GM21515 (cell line): ENCODE measurements at regions not wholly inside any gene's neighbourhood (a gene's known extent, or its start where the extent isn't known, plus 50 kb on each side); places are given as distances from the start of the nearest gene placed in this dataset.
"Not testable (repeated sequence)": the region's sequence is repeated elsewhere in the genome, so short reads cannot be mapped to it uniquely, and the experiment has no call there.

Source experiments
- ATAC-seq: cut with Tn5 transposase; IDR thresholded peaks from one replicate; pipeline ENCODE4 v1.9.1; 2021; ENCODE audit not compliant: unreplicated experiment

DNA sequence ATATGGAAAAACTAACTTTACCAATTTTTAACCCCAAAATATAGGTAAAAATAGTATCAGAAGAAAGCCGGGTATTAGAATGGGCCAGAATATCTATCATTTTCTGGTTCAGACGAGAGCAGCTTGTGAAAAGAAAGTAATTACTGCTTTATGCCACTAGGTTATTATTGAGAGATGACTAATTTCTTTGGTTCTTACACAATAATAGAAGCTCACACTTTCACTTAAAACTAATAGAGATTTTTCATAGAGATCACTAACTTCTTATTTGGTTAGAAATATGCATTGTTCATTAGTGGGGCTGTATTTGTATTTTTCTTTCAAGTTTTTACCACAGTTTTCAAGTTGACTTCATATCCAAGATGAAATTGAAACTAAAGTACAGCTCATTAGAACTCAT lies 1241.2 kb upstream of the FLRT2 start:
- ATAC-seq, result no peak

DNA sequence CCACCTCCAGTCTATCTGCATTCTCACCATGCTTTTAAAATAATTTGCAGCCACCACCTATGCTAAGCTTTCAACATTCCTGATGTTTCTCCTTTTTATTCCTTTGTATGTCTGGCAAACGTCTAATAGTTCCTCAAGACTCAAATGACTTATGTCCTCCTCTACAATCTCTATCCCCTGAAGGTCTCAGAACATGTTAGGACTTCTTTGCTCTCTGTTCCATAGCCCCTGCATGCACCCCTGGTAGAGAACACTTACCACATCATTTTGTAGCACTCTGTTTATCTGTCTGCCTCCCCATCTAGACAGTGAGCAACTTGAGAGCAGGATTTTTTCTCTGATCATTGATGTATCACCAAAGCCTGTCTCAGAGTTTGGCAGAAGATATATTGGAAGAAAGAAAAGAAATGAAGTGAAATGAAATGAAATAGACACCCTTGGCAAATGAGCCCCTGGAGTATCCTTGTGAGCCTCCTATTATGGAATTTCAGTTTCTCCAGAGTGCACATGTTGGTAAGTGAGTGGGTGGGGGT lies 1231.2 kb upstream of the FLRT2 start:
- ATAC-seq, result no peak

DNA sequence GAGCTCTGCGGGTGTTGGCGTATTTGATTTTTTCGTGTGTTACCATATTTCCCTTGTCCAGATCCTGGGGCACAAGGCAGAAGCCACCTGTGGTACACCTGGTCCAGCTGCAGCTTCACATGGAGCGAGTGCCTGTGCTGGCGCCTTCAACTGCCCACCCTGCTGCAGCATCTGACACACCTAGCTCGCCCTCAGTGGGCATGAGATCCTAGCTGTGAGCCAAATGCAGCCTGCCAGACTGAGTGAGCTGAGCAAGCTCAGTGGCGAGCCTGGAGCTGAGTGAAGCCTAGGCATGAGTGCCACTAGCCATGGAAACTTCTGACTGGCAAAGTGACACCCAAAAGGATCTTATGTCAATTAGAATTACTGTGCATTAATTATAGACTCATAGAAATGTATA lies 1226.8 kb upstream of the FLRT2 start:
- no peak for ATAC-seq

DNA sequence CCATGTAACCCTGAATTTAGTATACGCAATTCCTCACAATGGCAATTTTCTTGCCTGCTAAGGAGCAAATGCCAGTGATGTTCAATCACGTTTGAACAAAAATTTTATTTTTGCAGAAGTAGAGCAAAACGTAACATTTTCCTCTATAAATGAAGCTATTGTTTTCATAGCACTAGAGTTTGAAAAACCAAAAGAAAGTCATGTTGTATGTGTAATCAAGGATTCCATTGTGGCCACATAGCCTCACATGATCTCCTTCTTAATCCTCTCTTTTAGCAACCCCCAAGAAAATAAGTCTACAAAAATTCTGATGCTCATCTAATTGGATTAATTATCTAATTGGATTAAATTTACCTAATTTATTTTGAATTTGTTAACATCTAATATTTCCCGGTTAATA lies 1217.4 kb upstream of the FLRT2 start:
- ATAC-seq, result no peak

DNA sequence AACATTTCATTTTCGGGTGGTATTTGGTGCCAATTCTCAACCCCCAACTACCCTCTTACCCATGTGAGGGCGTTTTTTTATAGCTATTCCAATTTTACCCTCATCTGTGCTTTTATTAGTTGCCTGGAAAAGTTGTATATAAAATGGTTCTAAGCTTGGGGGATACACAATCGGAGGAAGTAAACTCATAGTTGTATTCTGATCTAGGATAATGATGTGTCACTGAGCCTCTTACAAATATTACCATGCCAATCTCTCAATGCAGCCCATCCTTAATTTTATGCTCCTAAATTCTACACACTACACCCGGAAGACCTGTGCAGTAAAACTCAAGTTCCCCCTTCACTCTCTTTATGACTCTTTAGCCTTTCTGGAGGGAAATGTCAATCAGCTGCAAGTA lies 1206.5 kb upstream of the FLRT2 start:
- ATAC-seq, result no peak

DNA sequence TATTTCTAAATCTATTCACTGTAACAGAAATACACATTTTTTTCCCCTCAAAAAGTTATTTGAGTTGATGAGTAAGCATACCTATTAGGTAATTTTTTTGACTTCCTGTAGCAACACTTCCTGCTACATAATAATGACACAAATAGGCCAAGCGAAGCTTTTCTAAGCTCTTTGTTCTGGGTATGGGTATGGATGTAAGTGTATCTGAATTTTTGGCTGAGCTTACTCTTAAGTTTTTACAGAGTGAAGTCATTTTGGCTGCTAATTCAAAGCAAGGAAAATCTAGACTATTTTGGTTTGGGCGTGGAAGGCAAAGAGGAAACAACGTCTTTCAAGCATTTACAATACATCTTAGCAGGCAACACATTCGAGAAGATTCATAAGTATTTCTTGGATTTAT lies 1206.0 kb upstream of the FLRT2 start:
- no peak for ATAC-seq

DNA sequence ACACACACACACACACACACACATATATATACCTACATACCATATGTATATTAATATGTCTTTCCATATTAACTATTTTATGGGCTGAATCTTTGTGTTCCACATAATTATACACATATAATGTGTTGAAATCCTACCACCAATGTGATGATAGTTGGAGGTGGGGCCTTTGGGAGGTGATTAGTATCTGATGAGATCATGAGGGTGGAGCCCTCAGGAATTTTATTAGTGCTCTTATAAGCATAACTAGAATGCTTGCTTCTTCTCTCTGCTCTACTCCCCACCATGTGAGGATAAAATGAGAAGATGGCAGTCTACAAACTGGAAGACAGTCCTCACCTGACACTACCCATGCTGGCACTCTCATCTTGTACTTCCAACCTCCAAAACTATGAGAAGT lies 1193.5 kb upstream of the FLRT2 start:
- no peak for ATAC-seq

DNA sequence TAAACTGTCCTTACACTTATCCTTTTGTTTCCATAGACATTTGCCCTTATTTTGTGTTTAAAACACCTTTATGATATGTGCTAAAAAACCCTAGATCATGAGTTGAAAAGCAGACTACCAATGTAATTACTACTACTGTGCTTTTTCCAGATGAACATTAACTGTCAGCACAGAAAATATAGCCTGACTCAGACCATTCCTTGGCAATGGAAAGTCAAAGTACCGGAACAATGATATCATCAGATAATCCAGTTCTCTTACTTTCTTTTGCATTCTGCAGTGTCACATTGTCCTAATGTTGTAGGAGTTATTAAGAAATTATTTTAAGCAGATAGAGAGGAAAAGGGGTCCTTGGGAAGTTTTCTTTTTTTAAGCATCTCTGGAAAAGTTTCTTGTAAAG lies 1189.0 kb upstream of the FLRT2 start:
- no peak for ATAC-seq

DNA sequence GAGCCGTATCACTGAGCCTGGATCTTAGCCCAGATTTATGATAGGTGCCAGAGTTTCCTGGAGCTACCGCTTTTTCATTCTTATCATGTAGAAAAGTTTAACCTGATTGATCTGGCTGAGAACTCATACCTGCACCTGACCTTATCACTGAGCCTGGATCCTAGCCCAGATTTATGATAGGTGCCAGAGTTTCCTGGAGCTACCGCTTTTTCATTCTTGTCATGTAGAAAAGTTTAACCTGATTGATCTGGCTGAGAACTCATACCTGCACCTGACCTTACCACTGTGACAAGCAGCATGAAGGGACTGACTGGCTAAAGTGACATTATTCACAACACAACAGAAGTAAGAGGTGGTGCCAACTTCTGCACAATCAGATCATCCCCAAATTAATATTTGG lies 1188.1 kb upstream of the FLRT2 start:
- ATAC-seq, result not testable (repeated sequence)

DNA sequence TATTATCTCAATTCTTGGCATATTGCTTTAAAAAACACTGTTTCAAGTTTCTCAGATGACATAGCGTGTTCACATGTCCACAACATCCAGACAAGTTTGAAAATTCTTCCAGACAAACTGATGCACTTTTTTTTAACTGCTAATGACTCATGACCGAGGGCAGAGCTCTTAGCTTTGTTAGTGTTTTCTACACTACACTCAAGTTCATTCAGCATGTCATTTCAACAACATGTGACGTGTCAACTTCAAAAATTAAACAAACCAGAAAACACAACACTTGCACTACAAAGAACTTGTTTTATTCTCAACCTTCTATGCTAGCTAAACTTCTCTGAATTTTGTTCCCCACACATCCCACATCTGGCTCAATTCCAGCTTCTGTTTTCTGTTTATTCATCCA lies 1186.3 kb upstream of the FLRT2 start:
- no peak for ATAC-seq

DNA sequence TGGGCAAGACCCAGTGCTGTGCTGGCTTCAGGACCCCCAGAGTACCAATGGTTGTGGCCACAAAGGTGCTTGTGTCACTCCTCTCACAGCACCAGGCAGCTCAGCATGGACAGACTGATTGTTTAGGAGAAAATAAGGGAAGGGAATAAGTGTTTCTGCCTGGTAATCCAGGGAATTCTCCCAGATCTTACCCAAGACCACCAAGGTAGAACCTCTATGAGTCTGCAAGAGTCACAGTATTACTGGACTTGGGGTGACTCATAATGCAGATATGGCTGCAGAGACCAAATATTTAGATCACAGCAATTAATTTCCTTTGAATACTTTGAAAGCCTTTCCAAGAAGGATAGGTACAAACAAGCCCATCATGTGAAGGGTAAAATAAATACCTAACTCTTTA lies 1178.3 kb upstream of the FLRT2 start:
- no peak for ATAC-seq

DNA sequence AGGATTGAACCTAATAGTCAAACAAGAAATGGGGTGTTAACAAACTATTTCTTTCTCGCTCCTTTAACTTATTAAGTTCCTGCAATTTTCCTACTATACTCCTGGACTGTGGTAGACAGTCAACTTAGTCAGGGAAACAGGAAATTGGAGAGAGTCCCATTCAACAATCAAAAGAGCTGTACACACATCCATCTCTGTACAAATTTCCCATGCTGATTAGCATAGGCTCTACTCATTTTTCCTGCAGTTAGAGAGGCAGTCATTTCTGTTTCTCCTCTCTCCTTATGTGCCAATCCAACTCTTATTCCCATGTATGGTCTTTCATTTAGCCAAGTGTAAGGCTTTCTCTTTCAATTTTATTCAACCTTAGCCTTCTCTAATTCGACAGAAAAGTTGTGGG lies 1168.5 kb upstream of the FLRT2 start:
- ATAC-seq, result no peak

DNA sequence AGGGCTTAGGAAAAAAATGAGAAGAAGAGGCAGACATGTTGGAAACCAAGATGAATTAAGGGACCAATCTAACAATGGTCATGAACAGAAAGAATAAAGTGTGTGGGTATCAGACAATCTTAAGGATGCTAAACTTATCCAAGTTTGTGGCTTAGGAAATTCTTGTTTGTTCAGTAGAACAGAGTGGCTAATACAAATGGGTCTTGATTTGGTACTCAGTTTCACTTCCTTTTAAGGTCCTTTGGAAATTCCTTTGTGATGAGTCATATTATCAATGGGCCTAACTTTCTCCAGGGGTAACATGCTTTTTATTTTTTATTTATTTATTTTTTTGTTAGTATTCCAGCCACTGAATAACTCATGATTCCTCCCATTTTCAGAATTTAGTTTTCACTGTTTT lies 1154.7 kb upstream of the FLRT2 start:
- ATAC-seq, result no peak

DNA sequence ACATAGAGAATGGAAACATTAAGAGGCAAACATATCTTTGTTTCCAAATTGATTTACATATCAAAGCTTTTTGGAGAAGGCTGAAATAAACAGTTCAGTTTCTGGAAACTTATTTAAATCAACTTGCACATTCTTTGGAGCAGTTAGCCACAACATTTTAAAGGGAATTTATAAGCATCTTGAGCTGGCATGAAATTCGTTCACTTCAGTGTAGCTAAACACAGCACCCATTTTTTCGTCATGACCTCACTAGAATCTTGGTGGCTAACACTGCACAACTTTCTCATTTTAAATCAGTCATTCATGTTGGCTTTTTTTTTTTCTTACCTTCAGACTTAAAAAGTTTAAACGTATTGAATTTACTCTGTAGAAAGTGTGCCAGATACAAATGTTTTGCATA lies 1139.9 kb upstream of the FLRT2 start:
- no peak for ATAC-seq

DNA sequence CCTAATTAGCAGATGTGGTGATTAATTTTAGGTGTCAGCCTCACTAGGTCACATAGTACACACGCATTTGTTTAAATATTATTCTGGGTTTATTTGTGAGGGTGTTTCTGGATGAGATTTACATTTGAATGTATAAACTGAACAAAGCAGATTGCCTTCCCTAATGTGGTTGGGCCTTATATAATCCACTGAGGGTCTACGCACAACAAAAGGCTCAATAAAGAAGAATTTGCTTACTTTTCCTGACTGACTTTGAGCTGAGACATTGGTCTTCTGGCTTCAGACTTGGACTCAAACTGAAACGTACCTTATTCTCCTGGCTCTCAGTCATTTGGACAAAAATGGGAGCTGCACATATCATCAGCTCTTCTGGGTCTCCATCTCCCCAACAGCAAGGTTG lies 1132.3 kb upstream of the FLRT2 start:
- ATAC-seq, result no peak

DNA sequence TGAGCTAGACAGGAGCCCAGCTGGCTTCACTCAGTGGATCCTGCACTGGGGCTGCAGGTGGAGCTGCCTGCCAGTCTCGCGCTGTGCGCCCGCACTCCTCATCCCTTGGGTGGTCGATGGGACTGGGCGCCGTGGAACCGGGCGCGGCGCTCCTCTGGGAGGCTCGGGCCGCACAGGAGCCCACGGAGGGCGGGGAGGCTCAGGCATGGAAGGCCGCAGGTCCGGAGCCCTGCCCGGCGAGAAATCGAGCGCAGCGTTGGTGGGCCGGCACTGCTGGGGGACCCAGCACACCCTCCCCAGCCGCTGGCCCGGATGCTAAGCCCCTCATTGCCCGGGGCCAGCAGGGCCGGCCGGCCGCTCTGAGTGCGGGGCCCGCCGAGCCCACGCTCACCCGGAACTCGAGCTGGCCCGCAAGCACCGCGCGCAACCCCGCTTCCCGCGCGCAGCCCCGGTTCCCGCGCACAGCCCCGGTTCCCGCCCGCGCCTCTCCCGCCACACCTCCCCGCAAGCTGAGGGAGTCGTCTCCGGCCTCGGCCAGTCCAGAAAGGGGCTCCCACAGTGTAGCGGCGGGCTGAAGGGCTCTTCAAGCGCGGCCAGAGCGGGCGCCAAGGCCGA lies 1130.5 kb upstream of the FLRT2 start:
- no peak for ATAC-seq

DNA sequence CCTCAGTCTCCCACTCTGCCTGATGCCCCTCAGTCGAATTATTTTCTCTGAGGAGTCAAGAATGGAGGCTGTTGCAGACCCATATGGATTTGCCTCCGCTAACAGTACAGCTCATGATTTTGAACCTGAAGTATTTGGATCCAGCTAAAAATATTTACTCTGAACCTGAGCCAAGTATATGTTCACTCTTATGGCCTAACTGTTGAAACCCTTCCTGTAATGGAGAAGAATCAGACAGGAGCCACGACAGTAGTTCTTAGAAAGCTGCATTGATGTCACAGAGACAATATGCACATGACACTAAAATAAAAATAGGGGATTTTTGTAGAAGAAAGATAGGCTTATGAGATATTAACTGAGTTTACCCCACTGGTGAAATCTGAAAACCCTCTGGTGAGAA lies 1128.3 kb upstream of the FLRT2 start:
- no peak for ATAC-seq

DNA sequence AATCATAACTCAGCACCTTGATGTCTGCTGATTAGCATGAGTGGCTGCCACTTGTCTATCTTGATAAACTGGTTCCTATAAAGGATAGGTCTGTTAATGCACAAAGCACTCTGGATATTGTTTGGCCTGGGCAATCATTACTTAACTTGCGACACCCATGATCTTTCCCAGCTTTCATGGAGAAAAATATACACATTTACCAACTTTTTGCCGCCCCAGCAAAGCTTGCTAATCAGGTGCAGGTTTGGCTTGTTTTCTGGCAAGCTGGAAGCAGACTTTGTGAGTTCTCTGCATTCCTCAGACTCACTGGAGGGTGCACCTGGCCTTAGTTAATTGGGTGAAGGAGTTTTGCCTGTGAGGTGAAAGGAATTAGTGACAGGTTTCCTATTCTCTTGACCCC lies 1126.4 kb upstream of the FLRT2 start:
- no peak for ATAC-seq

DNA sequence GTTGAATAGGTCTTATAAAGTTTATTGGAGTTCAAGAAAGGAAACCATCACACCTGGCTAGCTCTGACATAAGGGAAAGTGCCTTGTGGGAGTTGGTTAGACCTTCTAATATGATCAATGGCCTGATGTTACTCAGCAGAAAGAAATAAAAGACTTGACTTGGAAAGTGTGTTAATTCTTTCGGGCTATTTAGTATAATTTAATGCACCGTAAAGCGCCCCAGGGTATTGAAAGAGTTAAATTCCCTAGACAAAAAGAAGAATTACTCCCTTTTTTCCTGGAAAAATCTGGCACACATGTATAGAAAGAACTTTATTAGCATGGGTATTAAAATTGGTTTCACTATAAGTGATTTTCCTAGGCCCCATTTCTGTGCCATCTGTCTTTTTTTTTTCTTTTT lies 1125.7 kb upstream of the FLRT2 start:
- no peak for ATAC-seq

DNA sequence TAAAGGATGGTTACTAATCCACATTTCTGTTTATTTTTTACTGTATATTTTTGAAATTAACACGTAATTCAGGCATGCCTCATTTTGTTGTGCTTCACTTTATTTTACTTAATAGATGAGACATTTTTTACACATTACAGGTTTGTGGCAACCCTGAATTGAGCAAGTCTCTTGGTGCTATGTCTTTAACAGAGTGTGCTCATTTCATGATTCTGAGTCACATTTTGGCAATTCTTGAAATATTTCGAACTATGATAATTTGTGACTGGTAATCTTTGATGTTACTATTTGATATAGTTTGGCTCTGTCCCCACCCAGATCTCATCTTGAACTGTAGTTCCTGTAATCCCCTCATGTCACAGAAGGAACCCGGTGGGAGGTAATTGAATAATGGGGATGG lies 1120.5 kb upstream of the FLRT2 start:
- no peak for ATAC-seq

DNA sequence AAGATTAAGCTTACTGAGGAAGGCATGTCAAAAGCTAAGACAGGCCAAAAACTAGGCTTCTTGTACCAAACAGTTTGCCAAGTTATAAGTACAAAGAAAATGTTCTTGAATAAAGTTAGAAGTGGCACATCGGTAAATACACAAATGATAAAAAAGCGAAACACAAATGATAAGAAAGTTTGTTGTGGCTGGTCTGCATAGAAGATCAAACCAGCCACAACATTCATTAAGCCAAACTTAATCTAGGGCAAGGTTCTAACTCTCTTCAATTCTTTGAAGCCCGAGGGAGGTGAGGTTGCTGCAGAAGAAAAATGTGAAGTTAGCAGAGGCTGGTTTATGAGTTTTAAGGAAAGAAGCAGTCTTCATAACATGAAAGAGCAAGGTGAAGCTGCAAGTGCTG lies 1119.6 kb upstream of the FLRT2 start:
- ATAC-seq, result no peak

DNA sequence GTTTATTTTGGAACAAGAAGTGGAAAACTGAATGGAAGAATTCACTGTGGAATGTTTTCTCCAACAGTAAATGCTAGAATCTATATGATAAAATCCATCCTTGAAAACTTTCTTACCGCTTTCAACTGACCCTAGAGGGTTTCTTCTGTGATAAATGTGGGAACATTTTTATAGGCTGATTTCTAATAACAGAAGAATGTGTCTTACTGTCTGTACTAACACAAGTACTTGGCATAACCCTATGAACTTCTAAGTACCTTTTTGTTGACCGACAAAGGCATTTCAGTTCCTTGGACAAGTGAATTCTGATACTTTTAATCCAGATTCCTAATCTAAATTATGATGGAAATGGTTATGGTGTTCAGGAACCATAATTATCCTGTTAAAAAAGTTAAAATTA lies 1109.7 kb upstream of the FLRT2 start:
- ATAC-seq, result no peak

DNA sequence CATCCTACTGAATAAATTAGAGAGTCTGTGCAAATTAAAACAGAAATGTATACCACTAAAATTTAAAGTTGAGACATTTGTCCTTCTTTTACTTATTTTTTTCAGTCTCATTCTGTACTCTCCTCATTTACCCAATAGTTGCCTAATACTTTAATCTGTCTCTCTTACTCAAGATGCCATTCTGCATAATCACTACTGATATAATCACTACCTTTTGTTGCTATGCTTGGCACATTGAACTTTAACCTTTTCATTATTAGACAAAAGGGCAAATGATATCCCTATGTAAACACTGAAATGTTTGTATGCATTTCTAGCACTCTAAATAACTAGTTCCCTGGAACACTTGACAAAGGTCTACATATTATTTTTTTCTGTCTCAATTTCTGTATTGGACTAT lies 1108.3 kb upstream of the FLRT2 start:
- ATAC-seq, result no peak

DNA sequence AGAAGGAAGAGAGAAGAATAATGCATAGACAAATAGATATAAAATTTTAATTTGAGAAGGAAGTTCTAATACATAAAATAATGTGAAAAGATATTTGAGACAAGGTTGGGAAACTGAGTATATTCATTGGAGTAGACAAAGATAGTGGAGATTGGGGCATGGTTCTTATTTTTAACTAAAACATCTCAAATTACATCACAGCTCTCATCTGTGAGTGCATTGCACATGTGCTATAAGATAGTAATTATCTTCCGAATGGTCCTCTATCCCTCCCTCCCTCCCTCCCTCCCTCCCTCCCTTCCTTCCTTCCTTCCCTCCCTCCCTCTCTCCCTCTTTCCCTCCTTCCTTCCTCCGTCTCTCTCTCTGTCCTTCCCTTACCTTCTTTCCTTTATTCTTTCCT lies 1104.0 kb upstream of the FLRT2 start:
- no peak for ATAC-seq
